GM21367 (cell line): ENCODE measurements at regions not wholly inside any gene's neighbourhood (a gene's known extent, or its start where the extent isn't known, plus 50 kb on each side); places are given as distances from the start of the nearest gene placed in this dataset.
"Not testable (repeated sequence)": the region's sequence is repeated elsewhere in the genome, so short reads cannot be mapped to it uniquely, and the experiment has no call there.

Source experiments
- ATAC-seq: cut with Tn5 transposase; IDR thresholded peaks from one replicate; pipeline ENCODE4 v1.9.1; 2021; ENCODE audit not compliant: unreplicated experiment

DNA sequence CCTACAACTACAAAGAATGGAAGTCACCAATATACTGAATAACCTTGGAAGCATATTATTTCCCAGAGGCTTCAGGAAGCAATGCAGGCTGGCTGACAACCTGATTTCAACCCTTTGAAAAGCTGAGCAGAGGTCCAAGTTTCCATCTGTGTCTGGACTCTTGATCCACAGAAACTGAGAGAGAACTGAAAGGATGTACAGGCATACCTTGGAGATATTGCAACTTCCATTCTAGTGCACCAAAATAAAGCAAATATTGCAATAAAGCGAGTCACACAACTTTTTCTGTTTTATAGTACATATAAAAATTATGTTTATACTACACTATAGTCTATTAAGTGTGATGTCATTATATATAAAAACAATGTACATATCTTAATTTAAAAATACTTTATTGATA lies 85.3 kb downstream of the TYW3 start:
- no peak for ATAC-seq

GRCh38 chr1:74818661-74819456 lies 85.9 kb downstream of the TYW3 start:
- ATAC-seq, result no peak

DNA sequence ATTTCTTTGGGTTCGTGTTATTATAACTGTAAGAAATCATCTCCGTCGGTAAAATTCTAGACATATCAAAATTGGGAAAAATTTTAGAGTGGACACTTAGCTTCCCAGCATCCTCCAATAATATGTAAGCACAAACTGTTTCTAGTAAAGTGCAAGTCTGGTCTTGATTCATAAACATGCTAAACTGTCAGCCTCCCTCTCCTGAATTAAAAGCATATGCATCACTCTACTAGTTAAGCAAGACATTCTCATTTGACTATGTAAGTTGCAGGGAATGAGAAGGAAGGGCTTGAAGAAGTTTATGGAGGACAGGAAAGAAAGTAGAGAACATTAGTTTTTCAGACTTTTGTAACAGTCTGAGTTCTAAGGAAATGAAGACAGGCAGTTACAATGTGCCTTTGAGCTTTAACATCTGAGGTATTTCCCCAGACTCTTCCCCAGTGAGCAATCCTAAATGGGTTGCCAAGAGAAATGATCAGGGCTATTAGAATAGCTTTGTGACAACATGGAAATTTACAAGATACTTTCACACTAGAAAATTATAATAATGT lies 90.0 kb downstream of the TYW3 start:
- no peak for ATAC-seq

DNA sequence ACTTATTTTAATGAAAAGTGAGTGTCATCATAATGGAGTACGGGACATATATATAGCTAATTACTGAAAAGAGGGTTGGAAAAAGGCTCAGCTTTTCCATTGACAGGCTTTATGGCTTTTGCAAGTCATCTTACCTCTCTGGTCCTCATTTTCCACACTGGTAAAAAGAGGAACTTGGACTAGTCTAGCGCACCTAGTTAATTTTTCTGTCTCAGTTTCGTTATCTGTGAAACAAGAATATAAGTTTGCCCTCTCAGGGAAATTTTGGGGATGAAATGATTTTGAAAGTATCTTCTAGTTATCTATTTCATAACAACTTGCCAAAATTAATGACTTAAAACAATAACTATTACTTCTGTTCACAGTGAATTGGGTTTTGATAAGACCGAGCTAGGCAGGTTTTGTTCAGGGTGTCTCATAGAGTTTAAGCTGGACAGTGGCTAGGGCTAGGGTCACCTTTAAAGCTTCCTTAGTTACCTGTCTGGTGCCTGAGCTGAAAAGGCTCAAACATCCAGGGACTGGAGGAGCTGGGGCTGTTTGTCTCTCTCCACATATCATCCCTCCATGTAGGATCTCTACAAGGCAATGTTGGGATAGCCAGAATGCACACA lies 91.7 kb downstream of the TYW3 start:
- ATAC-seq, result peak; percentile 94

- ATAC-seq, result no peak
Observed at GRCh38 chr1:74830766-74831165, 97.8 kb downstream of the TYW3 start.

DNA sequence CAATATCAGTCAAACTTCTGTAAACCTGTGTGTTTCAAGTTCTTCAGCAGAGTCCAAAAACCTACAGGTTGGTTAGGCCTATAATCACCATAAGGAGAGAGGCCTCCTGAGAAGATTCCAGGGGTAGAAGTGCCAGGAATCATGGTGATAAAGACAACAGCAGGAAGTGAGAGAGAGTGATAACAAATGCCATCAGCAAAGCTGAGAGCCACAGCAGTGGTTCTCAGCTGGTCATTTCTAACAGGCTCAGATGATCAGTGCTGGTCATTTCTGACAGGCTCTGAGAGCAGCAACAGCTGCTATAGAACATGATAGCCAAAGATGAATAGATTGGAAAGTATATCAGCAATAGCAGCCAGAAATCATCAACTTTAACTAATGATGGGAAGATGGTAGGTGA lies 101.3 kb downstream of the TYW3 start:
- ATAC-seq, result no peak

GRCh38 chr1:74835051-74835450 lies 102.1 kb downstream of the TYW3 start:
- ATAC-seq, result no peak

DNA sequence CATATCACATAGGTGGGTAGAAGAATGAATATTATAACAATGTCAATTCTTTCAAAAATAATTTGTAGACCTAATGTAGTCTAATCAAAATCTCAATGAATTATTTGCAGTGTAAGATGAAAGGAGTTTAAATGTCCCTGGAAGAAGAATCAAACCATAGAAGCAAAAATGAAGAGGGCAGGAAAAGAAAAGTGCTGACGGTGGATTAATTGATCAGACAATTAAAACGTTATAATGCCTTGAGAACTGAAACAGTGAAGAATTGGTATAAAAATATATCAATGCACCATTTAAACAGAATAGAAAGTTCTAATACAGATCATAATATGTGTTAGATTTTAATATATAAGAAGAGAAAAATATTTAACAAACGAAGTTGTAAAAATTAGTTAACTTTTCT lies 109.8 kb downstream of the TYW3 start:
- no peak for ATAC-seq

- no peak for ATAC-seq
Observed at GRCh38 chr1:74847715-74848114, 114.8 kb downstream of the TYW3 start.

DNA sequence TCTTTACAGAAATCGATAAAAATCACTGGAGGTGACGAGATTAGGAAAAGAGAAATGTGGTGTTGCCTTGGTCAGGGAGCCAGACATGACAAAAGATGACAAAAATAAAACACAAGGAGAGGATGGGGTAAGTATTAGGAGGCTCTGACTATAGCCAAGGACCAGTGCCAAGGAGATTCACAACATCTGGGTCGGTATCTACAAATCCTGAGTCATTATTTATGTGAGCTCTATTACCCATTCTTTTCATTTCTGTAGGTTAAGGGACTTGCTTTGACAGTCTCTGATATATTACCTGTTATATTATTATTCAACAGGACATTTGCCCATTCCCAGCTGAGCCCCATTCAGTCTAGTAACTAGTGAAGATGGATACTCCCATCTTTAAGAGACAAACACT lies 120.8 kb downstream of the TYW3 start:
- ATAC-seq, result no peak

DNA sequence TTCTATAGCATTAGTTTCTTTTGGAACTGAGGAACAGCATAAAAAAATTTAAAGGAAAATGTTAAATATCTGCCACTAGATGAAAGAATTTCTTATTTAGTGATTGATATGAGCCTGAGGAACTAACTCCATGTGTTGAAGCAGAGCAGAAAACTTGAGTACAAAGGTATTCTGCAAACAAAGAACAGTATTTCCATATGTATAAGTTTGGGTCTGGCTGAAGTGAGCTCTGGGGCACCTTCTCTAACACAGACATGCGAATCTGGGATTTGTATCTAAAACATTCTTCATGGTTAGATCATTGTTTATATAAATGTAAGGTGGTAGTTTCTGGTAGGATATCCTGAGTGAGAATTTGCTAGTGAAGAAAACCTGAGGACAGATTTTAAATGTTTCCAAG lies 123.2 kb downstream of the TYW3 start:
- ATAC-seq, result no peak

GRCh38 chr1:74857676-74858075 lies 124.7 kb downstream of the TYW3 start:
- ATAC-seq, result peak; percentile 39

- ATAC-seq, result peak; percentile 67
Observed at GRCh38 chr1:74858136-74858535, 125.2 kb downstream of the TYW3 start.

DNA sequence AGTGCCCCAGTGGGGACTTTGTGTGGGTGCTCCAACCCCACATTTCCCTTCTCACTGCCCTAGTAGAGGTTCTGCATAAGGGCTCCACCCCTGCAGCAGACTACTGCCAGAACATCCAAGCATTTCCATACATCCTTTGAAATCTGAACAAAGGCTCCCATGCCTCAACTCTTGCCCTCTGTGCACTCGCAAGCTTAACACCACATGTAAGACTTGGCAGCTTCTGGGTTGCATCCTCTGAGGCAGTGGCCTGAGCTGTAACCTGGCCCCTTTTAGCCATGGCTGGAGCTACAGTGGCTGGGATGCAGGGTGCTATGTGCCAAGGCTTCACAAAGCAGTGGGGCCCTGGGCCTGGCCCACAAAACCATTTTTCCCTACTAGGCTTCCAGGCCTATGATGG lies 128.9 kb downstream of the TYW3 start:
- no peak for ATAC-seq

DNA sequence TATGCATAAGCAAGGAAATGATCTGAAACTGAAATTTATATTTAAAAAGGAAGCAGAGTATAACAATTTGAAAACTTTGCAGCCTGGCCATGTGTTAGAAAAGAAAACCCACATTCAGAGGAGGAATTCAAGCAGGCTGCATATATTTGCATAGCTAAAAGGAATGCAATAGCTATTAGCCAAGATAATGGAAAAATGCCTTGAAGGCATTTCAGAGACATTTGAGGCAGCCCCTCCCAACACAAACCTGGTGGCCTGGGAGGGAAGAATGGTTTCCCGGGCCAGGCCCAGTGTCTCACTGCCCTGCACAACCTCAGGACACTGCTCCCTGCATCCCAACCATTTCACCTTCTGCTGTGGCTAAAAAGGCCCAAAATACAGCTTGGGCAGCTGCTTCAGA lies 136.8 kb downstream of the TYW3 start:
- ATAC-seq, result no peak

DNA sequence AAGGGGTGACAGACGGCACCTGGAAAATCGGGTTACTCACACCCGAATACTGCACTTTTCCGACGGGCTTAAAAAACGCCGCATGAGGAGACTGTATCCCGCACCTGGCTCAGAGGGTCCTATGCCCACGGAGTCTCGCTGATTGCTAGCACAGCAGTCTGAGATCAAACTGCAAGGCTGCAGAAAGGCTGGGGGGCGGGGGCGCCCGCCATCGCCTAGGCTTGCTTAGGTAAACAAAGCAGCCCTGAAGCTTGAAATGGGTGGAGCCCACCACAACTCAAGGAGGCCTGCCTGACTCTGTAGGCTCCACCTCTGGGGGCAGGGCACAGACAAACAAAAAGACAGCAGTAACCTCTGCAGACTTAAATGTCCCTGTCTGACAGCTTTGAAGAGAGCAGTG lies 144.4 kb downstream of the TYW3 start:
- not testable (repeated sequence) for ATAC-seq

- ATAC-seq, result no peak
Observed at GRCh38 chr1:74895411-74895810, 162.5 kb downstream of the TYW3 start.

- ATAC-seq, result no peak
Observed at GRCh38 chr1:74908131-74908530, 175.2 kb downstream of the TYW3 start.

- ATAC-seq, result no peak
Observed at GRCh38 chr1:74908797-74909196, 175.8 kb downstream of the TYW3 start.

GRCh38 chr1:74913978-74914377 lies 181.0 kb downstream of the TYW3 start:
- ATAC-seq, result no peak

DNA sequence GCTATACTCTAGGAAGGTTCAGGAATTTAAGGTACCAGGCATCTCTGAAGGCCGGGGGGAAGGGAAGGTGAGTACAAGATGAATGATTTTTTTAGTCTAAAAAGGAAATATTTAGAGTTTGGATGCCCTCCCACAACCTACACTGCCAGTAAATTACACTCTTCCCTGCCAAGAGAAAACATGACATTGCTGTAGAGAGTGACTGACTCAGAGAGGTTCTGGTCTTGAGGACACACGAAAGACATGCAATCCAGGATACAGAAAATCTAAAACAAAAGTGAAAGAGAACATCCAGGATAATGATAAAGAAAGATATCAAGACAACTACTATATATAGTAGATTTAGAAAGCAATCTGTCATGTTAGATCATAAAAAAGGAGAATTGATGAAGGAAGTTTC lies 200.5 kb downstream of the TYW3 start:
- ATAC-seq, result no peak

DNA sequence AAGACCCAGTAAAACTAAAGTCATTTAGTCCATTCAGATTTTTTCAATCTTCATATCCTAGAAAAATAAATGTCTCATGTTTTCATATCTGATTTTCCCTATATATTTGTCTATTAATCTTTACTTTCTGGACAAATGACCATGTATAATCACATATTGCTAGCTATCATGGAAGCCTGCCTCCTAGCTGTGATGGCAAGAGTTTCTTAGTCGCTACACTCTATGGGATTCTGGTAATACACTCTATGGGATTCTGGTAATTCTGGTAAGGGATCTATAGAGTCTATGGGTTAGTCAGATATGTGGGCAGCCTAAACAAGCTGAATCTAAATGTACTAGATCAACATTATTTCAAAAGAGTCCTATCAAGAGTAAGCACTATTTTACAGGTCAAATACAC lies 198.7 kb upstream of the LHX8 start:
- no peak for ATAC-seq

GRCh38 chr1:74937176-74937575 lies 197.0 kb upstream of the LHX8 start:
- no peak for ATAC-seq
